ENCODE measurements at regions not wholly inside any gene's neighbourhood (a gene's known extent, or its start where the extent isn't known, plus 50 kb on each side); places are given as distances from the start of the nearest gene placed in this dataset.

DNA sequence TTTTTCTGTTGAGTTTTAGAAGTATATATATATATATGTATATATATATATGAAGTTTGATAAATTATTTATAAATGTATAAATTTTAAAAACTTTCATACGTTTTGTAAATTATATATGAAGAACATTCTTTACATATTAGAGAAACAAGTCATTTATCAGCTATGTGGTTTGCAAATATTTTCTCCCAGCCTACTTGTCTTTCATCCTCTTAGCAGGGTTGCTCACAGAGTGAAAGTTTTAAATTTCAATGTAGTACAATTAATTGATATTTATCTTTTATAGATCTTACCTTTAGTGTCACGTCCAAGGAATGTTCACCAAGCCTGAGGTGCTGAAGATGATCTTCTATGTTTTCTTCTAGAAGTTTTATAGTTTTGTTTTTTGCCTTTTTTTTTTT, 78.3 kb upstream of the HS6ST1 start:
- H3K27me3 Mint-ChIP-seq (ENCODE audit: insufficient read depth, unreplicated experiment), result no peaks in the 10 kb centered on the region
- no TSS peak for BruUV-seq (replicated peaks)
- TF ChIP-seq, protein P1, sequence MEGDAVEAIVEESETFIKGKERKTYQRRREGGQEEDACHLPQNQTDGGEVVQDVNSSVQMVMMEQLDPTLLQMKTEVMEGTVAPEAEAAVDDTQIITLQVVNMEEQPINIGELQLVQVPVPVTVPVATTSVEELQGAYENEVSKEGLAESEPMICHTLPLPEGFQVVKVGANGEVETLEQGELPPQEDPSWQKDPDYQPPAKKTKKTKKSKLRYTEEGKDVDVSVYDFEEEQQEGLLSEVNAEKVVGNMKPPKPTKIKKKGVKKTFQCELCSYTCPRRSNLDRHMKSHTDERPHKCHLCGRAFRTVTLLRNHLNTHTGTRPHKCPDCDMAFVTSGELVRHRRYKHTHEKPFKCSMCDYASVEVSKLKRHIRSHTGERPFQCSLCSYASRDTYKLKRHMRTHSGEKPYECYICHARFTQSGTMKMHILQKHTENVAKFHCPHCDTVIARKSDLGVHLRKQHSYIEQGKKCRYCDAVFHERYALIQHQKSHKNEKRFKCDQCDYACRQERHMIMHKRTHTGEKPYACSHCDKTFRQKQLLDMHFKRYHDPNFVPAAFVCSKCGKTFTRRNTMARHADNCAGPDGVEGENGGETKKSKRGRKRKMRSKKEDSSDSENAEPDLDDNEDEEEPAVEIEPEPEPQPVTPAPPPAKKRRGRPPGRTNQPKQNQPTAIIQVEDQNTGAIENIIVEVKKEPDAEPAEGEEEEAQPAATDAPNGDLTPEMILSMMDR (IDR thresholded peaks at IDR 0.05; ENCODE audit: insufficient read depth in 1 of 2, low read depth in 1 of 2, low read length in 1 of 2, severe bottlenecking in 1 of 2, unreplicated experiment in 1 of 2), result no peak
- H3K9me3 Mint-ChIP-seq (ENCODE audit: unreplicated experiment), result no peaks in the 10 kb centered on the region
- no peak overlapping the region for H3K4me3 ChIP-seq (ENCODE audit: low read depth, low read length)
- no peak for DNase-seq
- H3K36me3 Mint-ChIP-seq (ENCODE audit: insufficient read depth, unreplicated experiment), result no peaks in the 10 kb centered on the region
- no peak overlapping the region for H3K4me3 Mint-ChIP-seq (ENCODE audit: unreplicated experiment)
- CTCF ChIA-PET, result interaction anchor here (0.6 kb wide), 1 partner anchor 586 kb away, joined by 4 read pairs; the partner anchor contains the start of gene WDR33
- no peak overlapping the region for H3K27ac Mint-ChIP-seq (ENCODE audit: unreplicated experiment)
- H3K4me1 Mint-ChIP-seq (ENCODE audit: low read depth, unreplicated experiment), result no peaks in the 10 kb centered on the region
- H3K4me1 ChIP-seq, result 0 out of 2 replicates have a peak, but pooled peaks cover 6% of the 10 kb centered on the region
- no peaks in the 10 kb centered on the region for H3K9me3 ChIP-seq
- no peaks in the 10 kb centered on the region for H3K27me3 ChIP-seq (replicated peaks; ENCODE audit: control insufficient read depth, insufficient read depth, low read length)
- POLR2A ChIA-PET, result no interaction called here
- H3K36me3 ChIP-seq (ENCODE audit: control insufficient read depth, insufficient read depth, low read length), result no peaks in the 10 kb centered on the region
- intact Hi-C loops (cut with micrococcal nuclease; ENCODE audit: unreplicated experiment), result no loop called here

DNA sequence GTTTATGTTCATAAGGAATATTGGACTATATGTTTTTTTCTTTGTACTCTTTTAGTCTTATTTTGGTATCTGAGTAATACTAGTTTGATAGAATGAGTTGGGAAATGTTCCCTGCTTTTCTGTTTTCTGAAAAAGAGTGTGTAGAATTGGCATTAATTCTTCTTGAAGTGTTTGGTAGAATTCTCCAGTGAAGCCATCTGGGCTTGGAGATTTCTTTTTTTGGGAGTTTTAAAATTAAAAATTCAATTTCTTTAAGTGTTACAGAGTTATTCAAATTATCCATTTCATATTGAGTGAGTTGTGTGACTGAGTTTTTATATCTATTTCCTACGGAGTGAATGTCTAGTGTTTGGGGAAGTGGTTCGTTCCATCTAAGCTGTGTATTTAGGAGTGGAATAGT, 80.6 kb upstream of the HS6ST1 start:
- BruUV-seq (replicated peaks), result no TSS peak
- H3K36me3 ChIP-seq (ENCODE audit: control insufficient read depth, insufficient read depth, low read length), result no peaks in the 10 kb centered on the region
- DNase-seq, result no peak
- H3K4me1 ChIP-seq, result 0 out of 2 replicates have a peak, but pooled peaks cover 6% of the 10 kb centered on the region
- H3K27me3 Mint-ChIP-seq (ENCODE audit: insufficient read depth, unreplicated experiment), result no peaks in the 10 kb centered on the region
- no peak overlapping the region for H3K4me3 ChIP-seq (ENCODE audit: low read depth, low read length)
- no peaks in the 10 kb centered on the region for H3K27me3 ChIP-seq (replicated peaks; ENCODE audit: control insufficient read depth, insufficient read depth, low read length)
- no peaks in the 10 kb centered on the region for H3K9me3 ChIP-seq
- no peaks in the 10 kb centered on the region for H3K4me1 Mint-ChIP-seq (ENCODE audit: low read depth, unreplicated experiment)
- H3K27ac Mint-ChIP-seq (ENCODE audit: unreplicated experiment), result no peak overlapping the region
- TF ChIP-seq, protein P1 (IDR thresholded peaks at IDR 0.05; ENCODE audit: insufficient read depth in 1 of 2, low read depth in 1 of 2, low read length in 1 of 2, severe bottlenecking in 1 of 2, unreplicated experiment in 1 of 2), result no peak
- no peaks in the 10 kb centered on the region for H3K36me3 Mint-ChIP-seq (ENCODE audit: insufficient read depth, unreplicated experiment)
- ChIA-PET POLR2A (no interaction called here), CTCF (no interaction called here)
- intact Hi-C loops (cut with micrococcal nuclease; ENCODE audit: unreplicated experiment), result no loop called here
- no peak overlapping the region for H3K4me3 Mint-ChIP-seq (ENCODE audit: unreplicated experiment)
- no peaks in the 10 kb centered on the region for H3K9me3 Mint-ChIP-seq (ENCODE audit: unreplicated experiment)

DNA sequence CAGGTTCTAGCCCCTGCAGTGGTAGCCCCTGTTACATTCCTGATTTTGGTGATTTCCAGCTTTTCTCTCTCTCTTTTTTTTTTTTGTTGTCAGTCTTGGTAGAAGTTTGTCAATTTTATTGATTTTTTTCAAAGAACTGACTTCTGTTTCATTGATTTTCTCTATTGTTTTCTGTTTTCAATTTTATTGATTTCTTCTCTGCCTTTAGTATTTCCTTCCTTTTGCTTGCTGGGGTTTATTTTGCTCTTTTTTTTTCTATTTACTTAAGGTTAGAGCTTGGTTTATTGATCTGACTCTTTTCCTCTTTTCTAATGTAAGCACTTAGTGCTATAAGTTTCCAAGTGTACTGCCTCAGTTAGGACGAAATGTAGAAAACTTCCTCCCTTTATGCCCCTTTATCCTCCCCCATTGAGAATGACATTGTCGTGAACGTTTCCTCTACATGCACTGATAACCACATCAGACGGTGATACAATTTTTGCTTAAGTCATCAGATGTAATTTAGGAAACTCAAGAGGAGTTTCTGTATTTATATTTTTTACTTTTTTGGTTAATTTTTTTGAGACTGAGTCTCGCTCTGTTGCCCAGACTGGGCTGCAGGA, 81.1 kb upstream of the HS6ST1 start:
- Mint-ChIP-seq H3K27ac (ENCODE audit: unreplicated experiment) (no peak overlapping the region), H3K36me3 (ENCODE audit: insufficient read depth, unreplicated experiment) (no peaks in the 10 kb centered on the region), H3K27me3 (ENCODE audit: insufficient read depth, unreplicated experiment) (no peaks in the 10 kb centered on the region), H3K9me3 (ENCODE audit: unreplicated experiment) (no peaks in the 10 kb centered on the region), H3K4me1 (ENCODE audit: low read depth, unreplicated experiment) (no peaks in the 10 kb centered on the region), H3K4me3 (ENCODE audit: unreplicated experiment) (no peak overlapping the region)
- TF ChIP-seq, protein P1 (IDR thresholded peaks at IDR 0.05; ENCODE audit: insufficient read depth in 1 of 2, low read depth in 1 of 2, low read length in 1 of 2, severe bottlenecking in 1 of 2, unreplicated experiment in 1 of 2), result no peak
- H3K9me3 ChIP-seq, result no peaks in the 10 kb centered on the region
- 0 out of 2 replicates have a peak, but pooled peaks cover 6% of the 10 kb centered on the region for H3K4me1 ChIP-seq
- H3K27me3 ChIP-seq (replicated peaks; ENCODE audit: control insufficient read depth, insufficient read depth, low read length), result no peaks in the 10 kb centered on the region
- no peak overlapping the region for H3K4me3 ChIP-seq (ENCODE audit: low read depth, low read length)
- H3K36me3 ChIP-seq (ENCODE audit: control insufficient read depth, insufficient read depth, low read length), result no peaks in the 10 kb centered on the region
- CTCF ChIA-PET, result no interaction called here
- intact Hi-C loops (cut with micrococcal nuclease; ENCODE audit: unreplicated experiment), result no loop called here
- DNase-seq, result no peak
- no TSS peak for BruUV-seq (replicated peaks)
- POLR2A ChIA-PET, result no interaction called here

All from Caco-2 (cell line).